Stimulated activated naive CD4-positive, alpha-beta T cell (primary cell): ENCODE measurements at regions not wholly inside any gene's neighbourhood (a gene's known extent, or its start where the extent isn't known, plus 50 kb on each side); places are given as distances from the start of the nearest gene placed in this dataset.

ENCODE experiments used
- DNase-seq, 6 experiments: peaks; one replicate each; lab custom pipeline; 2025; lab: John Stamatoyannopoulos, UW

- no peak for DNase-seq
Measured at GRCh38 chr4:24105327-24106038, 215.6 kb upstream of the PPARGC1A start.

GRCh38 chr4:24104158-24104565, 214.3 kb upstream of the PPARGC1A start:
- no peak for DNase-seq

GRCh38 chr4:24103434-24104157, 213.7 kb upstream of the PPARGC1A start:
- no peak for DNase-seq

GRCh38 chr4:24102621-24103020, 212.8 kb upstream of the PPARGC1A start:
- no peak for DNase-seq

DNA sequence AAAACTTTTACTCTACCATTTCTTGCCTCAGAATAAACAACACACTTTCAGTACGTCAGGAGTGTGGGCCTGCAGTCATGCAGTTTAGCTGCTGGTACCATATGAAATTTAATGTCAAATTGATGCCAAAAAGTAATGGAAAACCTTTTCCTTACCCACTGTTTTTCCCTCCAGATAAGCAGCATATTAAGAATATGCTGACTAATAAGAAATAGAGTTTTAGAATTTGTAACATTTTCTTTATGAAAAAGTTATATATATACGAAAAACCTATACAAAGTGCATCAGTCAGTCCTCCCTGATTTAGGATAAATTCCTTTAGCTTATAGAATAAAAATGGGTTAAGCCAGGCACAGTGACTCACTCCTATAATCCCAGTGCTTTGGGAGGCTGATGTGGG, 206.8 kb upstream of the PPARGC1A start:
- DNase-seq: no peak

DNA sequence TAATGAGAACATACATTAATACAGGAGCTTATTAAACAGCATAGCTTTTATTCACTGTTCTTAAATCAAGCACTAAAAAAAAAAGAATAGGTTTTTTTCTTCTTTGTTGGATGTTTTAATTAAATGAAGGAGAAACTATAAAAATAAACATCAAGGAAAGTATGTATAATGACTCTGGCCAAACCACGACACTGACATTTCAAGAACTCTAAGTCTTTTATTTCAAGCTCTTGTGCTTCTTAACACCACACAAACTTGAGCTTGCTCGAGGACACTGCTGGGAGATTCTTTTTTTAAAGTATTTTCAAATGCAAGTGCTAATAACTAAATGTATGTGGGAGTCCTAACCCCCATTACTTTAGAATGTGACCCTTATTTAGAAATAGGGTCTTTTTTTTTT, 204.9 kb upstream of the PPARGC1A start:
- DNase-seq: no peak

GRCh38 chr4:24093446-24093845, 203.6 kb upstream of the PPARGC1A start:
- no peak for DNase-seq

GRCh38 chr4:24091639-24092233, 201.9 kb upstream of the PPARGC1A start:
- no peak for DNase-seq

- no peak for DNase-seq
Measured at GRCh38 chr4:24089851-24090534, 200.1 kb upstream of the PPARGC1A start.

DNA sequence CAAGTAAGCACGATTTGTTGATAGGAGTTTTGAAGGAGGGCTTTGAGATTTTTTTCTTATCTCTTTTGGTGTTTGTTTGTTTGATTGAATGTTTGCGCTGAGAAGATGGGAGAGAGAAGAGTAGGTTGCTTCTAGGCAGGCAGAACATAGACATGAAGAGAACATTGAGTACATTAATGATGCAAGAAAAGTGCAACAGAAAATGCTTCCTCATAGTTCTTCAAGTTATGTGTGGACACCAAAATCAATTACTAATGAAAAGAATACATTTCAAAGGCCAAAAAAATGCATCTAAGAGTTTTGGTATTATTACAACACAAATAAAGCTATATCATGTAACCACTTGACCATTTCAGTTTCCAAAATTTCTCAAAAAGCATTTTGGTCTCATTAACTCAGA, 191.0 kb upstream of the PPARGC1A start:
- no peak for DNase-seq

GRCh38 chr4:24078347-24078962, 188.6 kb upstream of the PPARGC1A start:
- DNase-seq: no peak

- no peak for DNase-seq
Measured at GRCh38 chr4:24076811-24077210, 187.0 kb upstream of the PPARGC1A start.

- DNase-seq: no peak
Measured at GRCh38 chr4:24073948-24074347, 184.1 kb upstream of the PPARGC1A start.

DNA sequence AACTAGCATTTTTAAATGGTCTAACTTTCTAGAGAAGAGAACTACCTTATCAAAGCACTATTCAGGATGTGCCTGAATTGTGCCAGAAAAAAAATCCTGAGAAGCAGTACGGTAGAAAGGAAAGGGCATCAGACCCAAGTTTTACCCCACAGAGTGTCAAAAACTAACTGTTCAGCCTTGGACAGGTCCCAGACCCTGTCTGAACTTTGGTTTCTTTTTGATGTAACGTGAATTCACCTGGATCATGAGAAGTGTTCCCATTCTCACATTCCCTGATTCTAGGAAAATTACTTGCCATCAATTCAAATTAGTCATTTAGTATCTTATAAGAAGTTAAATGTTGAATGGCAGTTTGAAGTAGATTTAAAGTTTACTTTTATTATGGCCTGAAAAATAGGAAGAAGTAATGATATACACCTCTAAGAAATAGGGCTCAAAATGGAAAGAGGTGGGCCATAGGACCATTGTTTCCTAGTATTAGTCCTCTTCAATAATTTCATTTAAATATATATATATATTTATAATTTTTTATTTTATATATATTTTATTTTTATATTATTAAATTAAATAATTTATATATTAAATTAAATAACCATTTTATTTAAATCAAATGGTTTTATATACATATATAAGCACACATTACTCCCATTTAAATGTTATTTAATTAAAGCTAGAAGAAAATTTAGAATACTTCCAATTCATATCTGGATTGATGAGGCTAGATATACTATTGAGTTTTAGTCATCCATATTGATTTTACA, 181.9 kb upstream of the PPARGC1A start:
- DNase-seq: no peak

- no peak for DNase-seq
Measured at GRCh38 chr4:24070117-24070516, 180.3 kb upstream of the PPARGC1A start.

GRCh38 chr4:24067367-24068193, 177.7 kb upstream of the PPARGC1A start:
- DNase-seq: no peak

DNA sequence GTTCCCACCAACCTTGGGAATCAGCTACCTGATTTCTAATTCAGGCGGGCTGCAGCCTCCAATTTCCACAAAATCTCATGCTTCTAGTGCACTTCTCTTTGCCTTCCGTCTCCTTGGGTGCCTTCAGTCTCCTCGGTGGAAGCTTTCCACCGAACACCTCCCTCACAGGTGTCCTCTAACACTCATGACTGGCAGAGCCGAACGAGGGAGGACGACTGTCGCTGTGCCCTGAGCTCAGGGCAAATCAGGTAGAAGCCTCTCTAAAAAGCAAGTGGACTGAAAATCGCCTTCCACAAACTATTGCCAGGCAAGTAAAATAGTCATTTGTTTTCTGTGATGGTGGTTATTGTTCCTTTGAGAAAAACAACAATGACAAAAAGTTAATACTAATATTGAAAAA, 176.1 kb upstream of the PPARGC1A start:
- no peak for DNase-seq

- no peak for DNase-seq
Measured at GRCh38 chr4:24063731-24064130, 173.9 kb upstream of the PPARGC1A start.

DNA sequence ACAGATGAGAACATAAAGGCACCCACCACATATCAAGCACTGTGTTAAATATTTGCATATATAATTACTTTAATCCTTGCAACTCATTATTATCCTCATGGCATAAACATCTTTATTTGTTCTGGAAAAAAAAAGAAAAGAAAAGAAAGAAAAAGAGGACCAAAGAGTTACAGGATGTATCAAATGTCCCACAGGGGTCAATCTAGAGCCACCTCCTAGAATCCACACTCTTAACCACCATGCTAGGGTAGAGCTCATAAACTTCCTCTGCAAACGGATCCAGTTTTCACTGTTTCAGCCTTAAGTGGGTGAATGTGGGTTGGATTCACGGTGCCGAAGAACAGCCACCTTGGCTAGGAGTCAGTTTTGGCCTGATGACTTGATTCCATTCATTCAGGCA, 171.1 kb upstream of the PPARGC1A start:
- DNase-seq: no peak

GRCh38 chr4:24059839-24060238, 170.0 kb upstream of the PPARGC1A start:
- DNase-seq: no peak
